DND-41 (cell line): ENCODE measurements at regions not wholly inside any gene's neighbourhood (a gene's known extent, or its start where the extent isn't known, plus 50 kb on each side); places are given as distances from the start of the nearest gene placed in this dataset.

Experiments used
- ATAC-seq: fragments of 200-7000 bp; cut with Tn5 transposase; 3 replicates; pipeline ENCODE4 v1.9.1; 2021; ENCODE audit warnings: low read depth; ENCODE audit not compliant: insufficient read depth
- DNase-seq: peaks from one replicate; pipeline ENCODE4 v3.0.0-alpha.2; 2020
- H2AFZ ChIP-seq: 2 replicates; pipeline ENCODE4 v1.6.0; 2012; ENCODE audit warnings: low read depth, low read length
- H3K27ac ChIP-seq: 2 replicates; pipeline ENCODE4 v1.5.1; 2012; ENCODE audit warnings: low read length, inconsistent platforms
- H3K27me3 ChIP-seq: fragments of 200-600 bp; sonication (generic); 2 replicates; pipeline ENCODE4 v1.6.0; 2012; ENCODE audit warnings: low read length, mild to moderate bottlenecking, inconsistent platforms; ENCODE audit not compliant: insufficient read depth, poor library complexity
- H3K36me3 ChIP-seq: 2 replicates; pipeline ENCODE4 v1.5.1; 2012; ENCODE audit warnings: low read length, inconsistent platforms; ENCODE audit not compliant: insufficient read depth
- H3K4me1 ChIP-seq: 2 replicates; pipeline ENCODE4 v1.5.1; 2012; ENCODE audit warnings: mild to moderate bottlenecking, low read length; ENCODE audit not compliant: insufficient read depth
- H3K4me2 ChIP-seq: 2 replicates; pipeline ENCODE4 v1.6.0; 2012; ENCODE audit warnings: mild to moderate bottlenecking, moderate library complexity, low read length, inconsistent platforms; ENCODE audit not compliant: insufficient read depth
- H3K4me3 ChIP-seq, 2 experiments: fragments of 200-600 bp in 1 of 2; shearing (Covaris generic) in 1 of 2; 2 replicates each; pipeline ENCODE4 v1.5.1; 2012 to 2016; ENCODE audit warnings: inconsistent platforms in 2 of 2, low read length in 2 of 2, mild to moderate bottlenecking in 2 of 2, low read depth in 1 of 2, moderate library complexity in 1 of 2
- H3K79me2 ChIP-seq: 2 replicates; pipeline ENCODE4 v1.6.0; 2012; ENCODE audit warnings: low read length, inconsistent platforms; ENCODE audit not compliant: insufficient read depth
- H3K9ac ChIP-seq: 2 replicates; pipeline ENCODE4 v1.6.0; 2012; ENCODE audit warnings: low read depth, mild to moderate bottlenecking, inconsistent platforms, low read length, moderate library complexity
- H3K9me3 ChIP-seq: 2 replicates; pipeline ENCODE4 v1.5.1; 2012; ENCODE audit warnings: low read length, moderate library complexity, mild to moderate bottlenecking, inconsistent platforms; ENCODE audit not compliant: insufficient read depth, severe bottlenecking
- H4K20me1 ChIP-seq: 2 replicates; pipeline ENCODE4 v1.6.0; 2012; ENCODE audit warnings: low read length; ENCODE audit not compliant: insufficient read depth
- CTCF ChIP-seq: IDR thresholded peaks from 2 replicates; pipeline ENCODE4 v1.5.1; 2012; ENCODE audit warnings: borderline replicate concordance, low read length, moderate library complexity, mild to moderate bottlenecking; ENCODE audit not compliant: poor library complexity, severe bottlenecking; ENCODE audit errors: extremely low read depth
- EZH2 ChIP-seq: IDR thresholded peaks from 3 replicates; pipeline ENCODE4 v1.6.1; 2012; ENCODE audit warnings: borderline replicate concordance, low read depth, mild to moderate bottlenecking, moderate library complexity, low read length, inconsistent platforms; ENCODE audit not compliant: severe bottlenecking

GRCh38 chr3:188095431-188095830 lies 58.5 kb upstream of the LPP start:
- H4K20me1 ChIP-seq, result no peaks in the 10 kb centered on the region
- no peak overlapping the region for H3K27ac ChIP-seq
- H3K9ac ChIP-seq, result no peak overlapping the region
- no peak for DNase-seq
- H3K4me2 ChIP-seq, result no peak overlapping the region
- H3K4me3 ChIP-seq, result no peak overlapping the region
- TF ChIP-seq CTCF (no peak), EZH2 (no peak)
- no peaks in the 10 kb centered on the region for H3K79me2 ChIP-seq
- H3K27me3 ChIP-seq, result no peaks in the 10 kb centered on the region
- 0 out of 3 replicates have a peak, but pooled peaks have one; percentile 17 for ATAC-seq
- peaks cover 1% of the 10 kb centered on the region for H3K9me3 ChIP-seq
- H2AFZ ChIP-seq, result no peak overlapping the region
- H3K4me1 ChIP-seq, result no peaks in the 10 kb centered on the region
- H3K36me3 ChIP-seq, result no peaks in the 10 kb centered on the region

- Histone ChIP-seq H3K4me1 (no peaks in the 10 kb centered on the region), H3K27me3 (no peaks in the 10 kb centered on the region), H3K36me3 (no peaks in the 10 kb centered on the region), H3K79me2 (no peaks in the 10 kb centered on the region), H2AFZ (no peak overlapping the region), H3K9ac (no peak overlapping the region), H3K27ac (no peak overlapping the region), H3K9me3 (peaks cover 8% of the 10 kb centered on the region), H4K20me1 (no peaks in the 10 kb centered on the region), H3K4me2 (no peak overlapping the region), H3K4me3 (no peak overlapping the region)
- ATAC-seq (no peak), DNase-seq (no peak)
- TF ChIP-seq CTCF (no peak), EZH2 (no peak)
Observed at GRCh38 chr3:188097791-188098190, 56.2 kb upstream of the LPP start.

- H3K9ac ChIP-seq, result no peak overlapping the region
- no peaks in the 10 kb centered on the region for H3K4me1 ChIP-seq
- no peaks in the 10 kb centered on the region for H3K36me3 ChIP-seq
- no peak overlapping the region for H3K4me3 ChIP-seq
- no peak overlapping the region for H3K27ac ChIP-seq
- DNase-seq (no peak), ATAC-seq (no peak)
- no peak for TF ChIP-seq CTCF
- no peaks in the 10 kb centered on the region for H3K79me2 ChIP-seq
- no peaks in the 10 kb centered on the region for H4K20me1 ChIP-seq
- no peak overlapping the region for H2AFZ ChIP-seq
- no peak overlapping the region for H3K4me2 ChIP-seq
- H3K27me3 ChIP-seq, result no peaks in the 10 kb centered on the region
- H3K9me3 ChIP-seq, result peaks cover 8% of the 10 kb centered on the region
Observed at GRCh38 chr3:188099907-188100306, 54.0 kb upstream of the LPP start.

GRCh38 chr3:188102861-188103547 lies 51.0 kb upstream of the LPP start:
- no peak overlapping the region for H3K27ac ChIP-seq
- H3K4me2 ChIP-seq, result no peak overlapping the region
- no peaks in the 10 kb centered on the region for H4K20me1 ChIP-seq
- no peaks in the 10 kb centered on the region for H3K4me1 ChIP-seq
- no peaks in the 10 kb centered on the region for H3K36me3 ChIP-seq
- DNase-seq (no peak), ATAC-seq (no peak)
- no peak overlapping the region for H2AFZ ChIP-seq
- H3K9ac ChIP-seq, result no peak overlapping the region
- peaks cover 8% of the 10 kb centered on the region for H3K9me3 ChIP-seq
- H3K27me3 ChIP-seq, result no peaks in the 10 kb centered on the region
- no peak overlapping the region for H3K4me3 ChIP-seq
- H3K79me2 ChIP-seq, result no peaks in the 10 kb centered on the region
- TF ChIP-seq EZH2 (no peak), CTCF (no peak)
